ENCODE measurements at regions not wholly inside any gene's neighbourhood (a gene's known extent, or its start where the extent isn't known, plus 50 kb on each side); places are given as distances from the start of the nearest gene placed in this dataset.

DNA sequence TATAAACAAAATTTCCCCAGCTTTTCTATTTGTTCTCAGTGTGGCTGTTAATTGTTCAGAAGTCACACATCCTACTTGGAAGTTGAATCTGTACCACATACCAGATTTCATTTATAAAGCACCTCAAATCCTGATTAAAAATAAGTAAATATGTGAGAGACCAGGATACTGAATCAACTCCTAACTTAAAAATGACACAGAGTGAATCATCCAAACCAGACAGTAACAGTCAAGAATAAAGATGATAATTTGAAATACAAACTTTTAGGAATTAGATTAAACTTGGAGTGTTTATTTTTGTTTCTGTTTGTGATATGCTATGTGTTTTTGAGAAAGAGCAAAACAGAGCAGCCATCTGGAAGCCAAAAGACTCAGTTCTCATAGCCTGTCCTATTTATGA lies 633.2 kb upstream of the RORB start:
- TF ChIP-seq POLR2AphosphoS5 (IDR thresholded peaks at IDR 0.05; ENCODE audit: low read depth, low read length), result no peak
- TF ChIP-seq SIN3A (IDR thresholded peaks at IDR 0.05; ENCODE audit: borderline replicate concordance, insufficient read depth, low read length), result no peak
- no peak for TF ChIP-seq FOXP2 (optimal IDR thresholded peaks at IDR 0.05; ENCODE audit: borderline replicate concordance, extremely low read depth, extremely low read length, insufficient read depth)
- no peak for TF ChIP-seq REST (IDR thresholded peaks at IDR 0.05; ENCODE audit: insufficient read depth in 1 of 2, low read depth in 2 of 2, low read length in 2 of 2)
- TF ChIP-seq TAF1 (IDR thresholded peaks at IDR 0.05; ENCODE audit: borderline replicate concordance, insufficient read depth, low read length), result no peak

DNA sequence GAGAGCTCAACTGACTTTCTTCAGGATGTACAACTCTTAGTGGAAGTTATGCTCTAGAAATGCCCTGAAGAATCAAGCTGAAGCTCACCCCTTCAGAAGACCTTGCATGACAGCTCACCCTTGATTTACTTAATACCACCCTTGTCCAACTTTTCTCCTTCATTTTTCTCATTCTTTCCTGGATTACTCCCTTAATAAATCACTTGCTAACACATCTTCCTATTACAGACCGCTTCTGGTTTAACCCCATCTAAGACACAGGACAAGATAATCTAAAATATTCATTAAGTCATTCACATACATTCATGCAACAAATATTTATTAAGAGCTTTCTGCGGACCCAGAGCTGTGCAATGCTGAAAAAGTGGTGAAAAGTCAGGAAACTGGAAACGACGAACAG lies 630.7 kb upstream of the RORB start:
- TF ChIP-seq FOXP2 (optimal IDR thresholded peaks at IDR 0.05; ENCODE audit: borderline replicate concordance, extremely low read depth, extremely low read length, insufficient read depth) (no peak), POLR2AphosphoS5 (IDR thresholded peaks at IDR 0.05; ENCODE audit: low read depth, low read length) (no peak), TAF1 (IDR thresholded peaks at IDR 0.05; ENCODE audit: borderline replicate concordance, insufficient read depth, low read length) (no peak), SIN3A (IDR thresholded peaks at IDR 0.05; ENCODE audit: borderline replicate concordance, insufficient read depth, low read length) (no peak)

DNA sequence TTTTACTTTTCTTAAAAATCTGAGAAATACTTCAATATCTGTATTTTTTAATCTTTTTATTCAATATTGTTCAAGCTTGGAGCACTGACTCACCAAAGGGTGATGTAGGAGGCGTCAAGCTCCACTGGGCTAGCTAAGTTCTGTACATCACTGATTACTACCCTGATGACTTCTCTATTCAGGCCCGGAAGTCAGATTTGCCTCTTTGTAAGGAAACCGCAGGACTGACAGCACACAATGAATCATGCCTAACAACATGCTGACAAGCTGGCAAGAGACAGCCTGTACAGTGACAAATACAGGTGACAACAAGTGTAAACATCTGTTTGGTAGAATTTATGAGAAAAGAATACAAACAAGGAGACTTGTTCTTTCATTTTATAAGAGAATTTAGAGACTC lies 627.9 kb upstream of the RORB start:
- TF ChIP-seq FOXP2 (optimal IDR thresholded peaks at IDR 0.05; ENCODE audit: borderline replicate concordance, extremely low read depth, extremely low read length, insufficient read depth) (no peak), TAF1 (IDR thresholded peaks at IDR 0.05; ENCODE audit: borderline replicate concordance, insufficient read depth, low read length) (no peak), POLR2AphosphoS5 (IDR thresholded peaks at IDR 0.05; ENCODE audit: low read depth, low read length) (no peak), REST (IDR thresholded peaks at IDR 0.05; ENCODE audit: insufficient read depth in 1 of 2, low read depth in 2 of 2, low read length in 2 of 2) (no peak), SIN3A (IDR thresholded peaks at IDR 0.05; ENCODE audit: borderline replicate concordance, insufficient read depth, low read length) (no peak)

GRCh38 chr9:73871636-73872035 lies 625.5 kb upstream of the RORB start:
- TF ChIP-seq FOXP2 (optimal IDR thresholded peaks at IDR 0.05; ENCODE audit: borderline replicate concordance, extremely low read depth, extremely low read length, insufficient read depth) (no peak), POLR2AphosphoS5 (IDR thresholded peaks at IDR 0.05; ENCODE audit: low read depth, low read length) (no peak), REST (IDR thresholded peaks at IDR 0.05; ENCODE audit: insufficient read depth in 1 of 2, low read depth in 2 of 2, low read length in 2 of 2) (no peak), SIN3A (IDR thresholded peaks at IDR 0.05; ENCODE audit: borderline replicate concordance, insufficient read depth, low read length) (no peak), TAF1 (IDR thresholded peaks at IDR 0.05; ENCODE audit: borderline replicate concordance, insufficient read depth, low read length) (no peak)

GRCh38 chr9:73872701-73873100 lies 624.4 kb upstream of the RORB start:
- no peak for TF ChIP-seq REST (IDR thresholded peaks at IDR 0.05; ENCODE audit: insufficient read depth in 1 of 2, low read depth in 2 of 2, low read length in 2 of 2)
- no peak for TF ChIP-seq POLR2AphosphoS5 (IDR thresholded peaks at IDR 0.05; ENCODE audit: low read depth, low read length)
- no peak for TF ChIP-seq SIN3A (IDR thresholded peaks at IDR 0.05; ENCODE audit: borderline replicate concordance, insufficient read depth, low read length)
- TF ChIP-seq FOXP2 (optimal IDR thresholded peaks at IDR 0.05; ENCODE audit: borderline replicate concordance, extremely low read depth, extremely low read length, insufficient read depth), result no peak
- no peak for TF ChIP-seq TAF1 (IDR thresholded peaks at IDR 0.05; ENCODE audit: borderline replicate concordance, insufficient read depth, low read length)

Data from PFSK-1 (cell line).